DMS 273 (cell line): ENCODE measurements at regions not wholly inside any gene's neighbourhood (a gene's known extent, or its start where the extent isn't known, plus 50 kb on each side); places are given as distances from the start of the nearest gene placed in this dataset.

ENCODE experiments used
- DNase-seq: peaks from one replicate; lab custom pipeline; 2025; ENCODE audit not compliant: unreplicated experiment; lab: John Stamatoyannopoulos, UW

DNA sequence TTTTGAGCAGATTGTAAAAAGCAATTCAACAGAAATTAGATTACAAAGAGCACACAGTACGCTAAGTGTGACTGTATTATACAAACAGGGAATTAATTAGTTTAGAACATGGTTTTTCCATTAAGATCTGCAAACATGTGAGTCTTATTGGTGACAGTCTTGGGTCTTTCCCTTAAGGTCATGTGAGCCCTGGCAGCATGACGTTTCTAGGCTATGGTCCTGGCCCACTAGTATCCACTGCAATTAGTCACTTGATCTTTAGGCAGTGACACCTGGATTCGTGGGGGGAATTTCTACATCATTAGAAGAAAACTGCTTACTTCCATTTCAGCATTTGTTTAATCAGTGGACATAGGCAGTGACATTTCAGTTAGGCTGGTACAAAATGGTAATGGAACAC is 360.2 kb upstream of the NR2F2 start:
- DNase-seq, result no peak

GRCh38 chr15:95972041-95972553 is 358.4 kb upstream of the NR2F2 start:
- no peak for DNase-seq

DNA sequence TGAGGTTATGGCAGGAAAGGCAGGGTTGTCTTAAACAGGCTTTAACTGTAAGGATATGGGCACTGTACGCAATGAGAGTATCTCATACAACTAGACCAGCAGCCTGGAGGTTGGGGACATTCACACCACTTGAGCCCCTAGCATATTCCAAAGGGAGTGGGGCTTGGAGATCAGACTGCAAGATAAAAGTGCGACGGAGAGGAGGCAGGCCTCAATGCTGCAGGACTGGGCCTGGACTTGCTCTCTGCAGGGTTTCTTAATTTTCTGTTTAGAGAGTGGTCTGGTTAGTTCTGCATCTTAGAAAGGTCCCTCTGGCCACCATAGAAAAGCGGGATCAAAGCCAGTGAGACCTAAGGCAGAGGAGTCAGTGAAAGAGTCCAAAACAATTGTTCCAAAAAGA is 357.7 kb upstream of the NR2F2 start:
- DNase-seq, result no peak

GRCh38 chr15:95973566-95974256 is 356.8 kb upstream of the NR2F2 start:
- no peak for DNase-seq

DNA sequence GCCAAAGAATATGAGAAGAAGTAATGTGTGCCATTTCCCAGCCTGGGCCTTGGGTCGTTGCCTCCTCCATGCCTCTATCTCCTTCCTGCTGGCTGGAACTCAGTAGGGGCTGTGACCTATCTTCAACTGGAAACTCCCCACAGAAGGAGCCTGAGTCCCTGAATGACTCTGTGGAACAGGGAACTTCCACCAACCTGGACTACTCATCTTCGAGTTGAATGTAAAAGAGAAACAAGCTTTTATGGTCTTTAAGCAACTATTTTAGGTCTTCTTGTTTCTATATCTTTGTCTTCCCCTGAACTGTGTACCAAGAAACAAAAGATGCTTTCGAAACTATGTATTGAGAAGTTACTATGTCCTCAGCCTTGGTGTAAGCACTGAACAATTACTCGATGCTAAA is 355.3 kb upstream of the NR2F2 start:
- no peak for DNase-seq

GRCh38 chr15:95979286-95979685 is 351.2 kb upstream of the NR2F2 start:
- DNase-seq, result no peak

GRCh38 chr15:95981209-95981608 is 349.3 kb upstream of the NR2F2 start:
- DNase-seq, result no peak

- no peak for DNase-seq
Measured at GRCh38 chr15:95987299-95987698, 343.2 kb upstream of the NR2F2 start.

DNA sequence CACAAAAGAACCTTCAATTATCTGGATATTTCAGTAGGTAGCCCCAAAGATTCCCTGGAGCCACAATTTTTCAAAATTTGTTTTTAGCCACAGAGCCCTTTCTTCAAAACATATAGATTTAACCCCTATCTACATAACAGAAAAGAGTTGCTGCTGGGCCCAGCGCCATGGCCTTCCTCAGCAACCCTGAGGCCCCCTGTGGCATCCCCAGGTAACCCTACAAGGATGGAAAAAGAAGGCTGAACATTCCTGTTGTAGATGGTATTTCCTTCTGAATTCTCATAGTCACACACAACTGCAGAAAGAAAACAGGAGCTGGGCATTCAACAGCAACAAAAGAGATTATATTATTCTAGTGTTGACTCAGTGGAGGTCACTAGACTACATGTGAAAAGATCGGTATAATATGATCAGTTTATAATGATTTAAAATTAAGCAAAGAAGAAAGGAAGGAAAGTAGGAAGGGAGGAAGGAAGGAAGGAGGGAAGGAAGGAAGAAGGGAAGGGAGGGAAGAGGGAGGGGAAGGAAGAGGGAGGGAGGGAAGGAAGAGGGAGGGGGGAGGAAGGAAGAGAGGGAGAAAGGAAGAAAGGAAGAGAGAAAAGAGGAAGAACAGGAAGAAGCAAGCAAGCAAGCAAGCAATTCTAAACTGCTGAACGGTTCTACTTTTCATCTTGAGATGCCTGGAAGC is 342.5 kb upstream of the NR2F2 start:
- no peak for DNase-seq

DNA sequence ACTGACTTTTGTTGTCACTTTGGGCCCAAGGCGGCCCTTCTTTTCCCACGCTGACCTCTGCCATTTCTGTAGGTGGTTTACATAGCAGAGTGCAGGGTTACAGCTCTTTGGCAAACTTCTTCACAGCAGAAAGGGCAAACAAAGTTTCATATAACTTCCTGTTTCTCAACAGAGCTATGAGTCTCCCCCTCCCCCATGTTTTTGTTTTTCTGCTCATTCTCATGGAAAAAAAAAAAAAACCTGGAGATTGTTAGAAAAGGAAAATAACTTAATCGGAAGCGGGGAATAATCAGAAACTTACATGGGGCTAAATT is 342.0 kb upstream of the NR2F2 start:
- no peak for DNase-seq

DNA sequence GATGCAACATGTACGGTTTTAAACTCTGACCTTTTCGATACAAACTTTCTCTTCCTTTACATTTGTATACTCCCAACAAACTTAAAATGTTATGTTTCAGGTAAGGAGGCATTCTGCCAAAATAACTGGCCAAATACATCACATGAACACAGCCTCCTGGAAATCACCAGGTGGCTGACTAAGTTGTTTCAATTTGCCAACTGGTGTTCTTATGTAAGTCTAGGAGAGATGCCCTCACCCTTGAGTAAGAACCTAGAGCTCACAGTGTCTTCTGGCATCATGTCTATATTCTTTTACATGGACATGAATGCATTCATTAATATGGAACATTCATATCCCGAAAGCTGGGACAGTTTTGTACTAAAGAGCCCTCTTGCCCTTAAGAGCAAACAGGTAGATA is 341.1 kb upstream of the NR2F2 start:
- DNase-seq, result no peak

- no peak for DNase-seq
Measured at GRCh38 chr15:95990833-95991232, 339.7 kb upstream of the NR2F2 start.

DNA sequence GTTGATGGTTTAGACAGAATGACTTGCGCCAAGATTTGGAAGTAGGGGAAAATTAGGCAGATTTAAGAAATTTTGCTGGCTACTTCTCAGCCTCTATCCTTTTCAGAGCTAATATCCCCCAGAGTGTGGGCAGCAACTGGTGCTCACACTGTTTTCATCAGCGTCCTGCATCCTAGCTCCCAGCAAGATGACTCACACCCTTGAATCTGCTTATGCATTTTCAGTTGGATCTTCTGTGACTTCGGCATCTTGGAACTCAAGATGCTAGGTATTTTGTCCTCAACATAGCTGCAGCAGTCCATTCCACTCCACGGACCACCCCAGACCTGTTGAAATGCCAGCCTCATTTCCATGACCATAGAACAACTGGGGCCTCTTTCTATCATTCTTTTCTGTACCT is 336.1 kb upstream of the NR2F2 start:
- DNase-seq, result no peak

GRCh38 chr15:95995375-95996168 is 334.9 kb upstream of the NR2F2 start:
- no peak for DNase-seq

DNA sequence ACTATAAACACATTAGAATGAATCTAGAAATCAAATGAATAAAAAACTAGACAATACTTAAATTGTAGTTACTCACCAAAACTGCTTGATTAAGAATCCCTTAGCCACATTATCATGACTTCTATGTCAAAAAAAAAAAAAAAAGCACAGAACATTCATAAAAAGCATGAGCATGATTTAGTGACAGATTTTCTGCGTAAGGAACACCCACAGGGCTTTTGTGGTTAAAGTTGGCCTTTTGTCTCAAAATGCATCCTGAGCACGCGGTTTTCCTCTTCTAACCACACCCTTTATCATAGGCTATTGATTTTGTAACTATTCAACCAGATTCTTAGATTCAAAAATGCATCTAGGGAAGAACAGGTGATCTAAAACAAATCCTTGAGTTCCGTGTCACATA is 334.0 kb upstream of the NR2F2 start:
- DNase-seq, result no peak

DNA sequence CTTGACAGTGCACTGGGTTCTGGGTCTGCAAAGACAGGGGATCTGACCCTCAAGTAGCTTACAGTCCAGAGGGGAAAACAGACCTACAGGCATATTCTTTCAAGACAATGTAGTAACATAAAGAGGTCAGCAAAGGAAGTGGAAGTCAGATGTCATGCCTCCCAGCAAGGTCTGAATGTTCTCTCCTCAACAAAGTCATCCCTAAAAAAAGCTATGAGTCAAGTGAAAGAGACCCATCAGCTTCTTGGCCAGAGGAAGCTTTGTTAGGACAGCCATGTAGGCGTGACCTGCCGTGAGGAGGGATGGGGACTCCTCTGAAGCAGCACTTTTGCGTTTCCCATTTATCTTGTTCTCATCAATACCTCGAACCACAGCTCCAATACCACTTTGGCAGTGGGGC is 331.6 kb upstream of the NR2F2 start:
- DNase-seq, result no peak

- no peak for DNase-seq
Measured at GRCh38 chr15:96002890-96003859, 327.3 kb upstream of the NR2F2 start.

GRCh38 chr15:96005906-96006305 is 324.6 kb upstream of the NR2F2 start:
- no peak for DNase-seq

DNA sequence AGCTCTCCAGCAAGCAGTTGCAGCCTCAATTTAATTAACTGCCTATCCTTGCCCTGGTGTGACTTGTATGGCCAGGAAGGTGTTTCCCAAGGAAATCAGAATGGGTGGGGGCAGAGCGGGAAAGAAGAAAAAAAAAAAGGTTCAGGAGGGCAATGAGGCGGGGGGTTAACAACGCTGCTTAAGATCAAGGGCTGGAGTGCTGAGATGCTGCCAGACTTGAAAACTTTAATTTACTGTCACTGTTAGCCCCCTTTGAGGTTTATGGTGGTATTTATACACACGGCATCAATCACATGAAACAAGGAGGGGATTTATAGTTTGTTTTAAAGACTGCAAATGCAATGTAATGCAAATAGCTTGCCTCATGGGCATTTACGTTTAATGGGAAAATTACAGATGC is 319.4 kb upstream of the NR2F2 start:
- no peak for DNase-seq

- DNase-seq, result no peak
Measured at GRCh38 chr15:96014939-96015338, 315.6 kb upstream of the NR2F2 start.

GRCh38 chr15:96019114-96019513 is 311.4 kb upstream of the NR2F2 start:
- DNase-seq, result no peak
